HG03159 (cell line): ENCODE measurements at regions not wholly inside any gene's neighbourhood (a gene's known extent, or its start where the extent isn't known, plus 50 kb on each side); places are given as distances from the start of the nearest gene placed in this dataset.
A peak's percentile ranks its signal among the peaks of the same experiment; 100 is the strongest.

Experiments used
- ATAC-seq: cut with Tn5 transposase; IDR thresholded peaks from one replicate; pipeline ENCODE4 v1.9.1; 2021; ENCODE audit warnings: mild to moderate bottlenecking, moderate library complexity; ENCODE audit not compliant: unreplicated experiment

GRCh38 chr6:130314271-130314670 is 51.5 kb upstream of the TMEM200A start:
- peak; percentile 62 for ATAC-seq

GRCh38 chr6:130313206-130313605 is 52.6 kb upstream of the TMEM200A start:
- ATAC-seq, result no peak

- no peak for ATAC-seq
Measured at GRCh38 chr6:130309028-130309427, 56.8 kb upstream of the TMEM200A start.

- no peak for ATAC-seq
Measured at GRCh38 chr6:130307752-130308361, 58.0 kb upstream of the TMEM200A start.

DNA sequence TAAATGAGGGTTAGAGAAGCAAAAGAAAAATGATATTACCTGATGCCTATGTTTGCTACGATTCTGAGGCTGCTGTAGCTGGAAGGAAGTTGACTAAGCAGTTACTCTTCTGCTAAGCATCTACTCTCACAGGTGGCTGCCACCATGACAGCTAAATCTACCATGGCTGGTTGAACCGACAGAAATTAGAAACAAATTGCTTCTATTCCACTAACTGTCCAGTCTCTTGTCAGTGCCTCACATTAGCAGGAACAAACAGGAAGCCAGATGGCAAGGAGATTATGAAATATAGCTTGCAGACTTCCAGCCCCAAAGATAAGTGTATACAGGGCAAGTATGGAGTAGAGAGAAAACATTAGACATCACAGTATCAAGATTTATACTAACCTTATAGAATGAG is 59.4 kb upstream of the TMEM200A start:
- no peak for ATAC-seq

- no peak for ATAC-seq
Measured at GRCh38 chr6:130303431-130303830, 62.4 kb upstream of the TMEM200A start.

DNA sequence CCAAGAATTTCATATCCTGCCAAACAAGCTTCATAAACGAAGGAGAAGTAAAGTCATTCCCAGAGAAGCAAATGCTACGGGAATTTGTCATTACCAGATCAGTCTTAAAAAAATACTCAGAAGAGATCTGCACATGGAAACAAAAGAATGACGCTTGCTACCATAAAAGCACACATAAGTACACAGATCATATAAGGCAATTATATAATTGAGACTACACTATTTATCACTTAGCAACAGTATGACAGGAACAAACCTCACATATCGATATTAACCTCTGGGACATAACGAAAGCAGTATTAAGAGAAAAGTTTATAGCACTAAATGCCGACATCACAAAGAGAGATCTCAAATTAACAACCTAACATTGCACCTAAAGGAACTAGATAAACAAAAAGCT is 67.6 kb upstream of the TMEM200A start:
- ATAC-seq, result no peak

- ATAC-seq, result no peak
Measured at GRCh38 chr6:130296854-130297253, 69.0 kb upstream of the TMEM200A start.

GRCh38 chr6:130293800-130294199 is 71.0 kb upstream of the SAMD3 start:
- no peak for ATAC-seq

GRCh38 chr6:130288065-130288464 is 65.3 kb upstream of the SAMD3 start:
- ATAC-seq, result no peak

DNA sequence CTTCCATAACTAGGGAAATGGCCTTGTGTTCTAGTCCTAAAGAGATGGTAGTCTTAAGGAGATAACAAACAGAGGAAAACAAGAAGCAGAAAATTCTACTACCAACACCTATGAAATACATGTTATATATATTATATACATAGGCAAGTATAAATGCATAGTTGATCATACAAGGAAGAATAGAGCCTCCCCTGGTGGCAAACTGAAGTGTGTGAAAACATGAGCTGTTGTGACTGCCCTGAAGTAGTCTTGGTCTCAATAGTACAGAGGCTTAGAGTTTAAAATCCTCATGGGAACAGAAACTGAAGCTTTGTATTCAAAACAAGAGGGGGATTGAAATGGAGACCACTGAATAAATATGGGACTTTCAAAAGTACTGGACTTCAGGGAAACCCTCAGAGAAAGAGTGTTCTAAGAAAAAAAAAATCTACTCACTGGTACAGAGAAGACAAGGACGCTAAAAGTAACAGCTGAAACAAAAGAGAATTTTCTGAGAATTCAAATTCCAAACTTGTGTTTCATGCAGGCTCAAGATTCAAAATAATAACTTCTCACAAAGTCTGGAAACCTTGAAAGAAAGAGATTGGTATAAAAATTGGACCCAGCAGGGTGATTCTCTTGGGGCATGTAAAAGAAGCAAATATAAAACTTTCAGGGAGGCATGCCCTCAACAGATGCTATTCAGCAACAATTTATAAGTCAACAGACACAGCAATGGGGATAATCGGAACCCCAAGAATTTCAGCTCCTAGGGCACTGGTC is 59.7 kb upstream of the SAMD3 start:
- ATAC-seq, result no peak

GRCh38 chr6:130276507-130276906 is 53.8 kb upstream of the SAMD3 start:
- no peak for ATAC-seq

DNA sequence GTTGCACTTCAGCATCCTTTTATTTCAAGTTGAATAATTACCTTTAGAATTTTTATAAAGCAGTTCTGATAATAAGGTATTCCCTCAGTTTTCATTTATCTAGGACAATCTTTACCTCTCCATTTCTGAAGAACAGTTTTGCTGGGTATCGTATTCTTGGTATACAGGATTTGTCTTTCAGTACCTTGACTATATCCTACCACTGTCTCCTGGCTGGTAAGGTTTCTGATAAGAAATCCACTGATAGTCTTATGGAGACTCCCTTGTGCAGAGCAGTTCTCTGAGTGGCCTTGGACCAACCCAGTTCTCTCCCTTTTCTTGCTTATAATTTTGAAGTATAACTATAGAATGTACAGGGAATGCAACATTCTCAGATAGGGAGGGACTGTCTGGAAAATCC is 51.3 kb upstream of the SAMD3 start:
- no peak for ATAC-seq
